SU-DHL-6 (cell line): ENCODE measurements at regions not wholly inside any gene's neighbourhood (a gene's known extent, or its start where the extent isn't known, plus 50 kb on each side); places are given as distances from the start of the nearest gene placed in this dataset.

Experiments
- EZH2phosphoT487 ChIP-seq: fragments of 200-600 bp; sonication (generic), shearing (Covaris generic); conservative IDR thresholded peaks from 2 replicates; pipeline ENCODE4 v1.6.1; 2018; ENCODE audit warnings: mild to moderate bottlenecking, antibody characterized with exemption, low read length, moderate library complexity, mixed read lengths
- TF ChIP-seq, protein P1 (sequence below): fragments of 200-600 bp; sonication (generic); IDR thresholded peaks from one replicate; pipeline ENCODE4 v1.5.1; 2017; ENCODE audit warnings: antibody characterized with exemption, mild to moderate bottlenecking, low read length, moderate library complexity; ENCODE audit not compliant: insufficient read depth, poor library complexity, severe bottlenecking

DNA sequence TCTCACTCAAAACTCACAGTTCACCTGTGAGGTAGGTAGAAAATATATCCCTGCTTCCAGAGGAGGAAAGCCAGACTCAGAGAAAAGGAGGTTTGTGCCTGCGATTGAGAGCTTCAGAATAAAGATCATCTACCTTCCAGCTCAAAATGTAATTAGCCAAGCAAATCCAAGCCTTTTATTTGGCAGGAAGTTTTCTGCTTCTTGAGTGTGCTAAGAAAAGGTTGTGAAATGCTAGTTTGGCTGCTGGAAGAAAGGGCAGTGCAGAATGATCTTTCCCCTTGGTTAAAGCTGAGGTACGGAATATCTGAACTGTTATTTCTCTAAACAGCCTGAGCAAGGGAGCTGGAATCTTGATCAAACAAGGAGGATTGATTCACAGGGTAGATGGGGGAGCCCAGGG is 59.7 kb upstream of the VCX3B start:
- TF ChIP-seq, protein P1, sequence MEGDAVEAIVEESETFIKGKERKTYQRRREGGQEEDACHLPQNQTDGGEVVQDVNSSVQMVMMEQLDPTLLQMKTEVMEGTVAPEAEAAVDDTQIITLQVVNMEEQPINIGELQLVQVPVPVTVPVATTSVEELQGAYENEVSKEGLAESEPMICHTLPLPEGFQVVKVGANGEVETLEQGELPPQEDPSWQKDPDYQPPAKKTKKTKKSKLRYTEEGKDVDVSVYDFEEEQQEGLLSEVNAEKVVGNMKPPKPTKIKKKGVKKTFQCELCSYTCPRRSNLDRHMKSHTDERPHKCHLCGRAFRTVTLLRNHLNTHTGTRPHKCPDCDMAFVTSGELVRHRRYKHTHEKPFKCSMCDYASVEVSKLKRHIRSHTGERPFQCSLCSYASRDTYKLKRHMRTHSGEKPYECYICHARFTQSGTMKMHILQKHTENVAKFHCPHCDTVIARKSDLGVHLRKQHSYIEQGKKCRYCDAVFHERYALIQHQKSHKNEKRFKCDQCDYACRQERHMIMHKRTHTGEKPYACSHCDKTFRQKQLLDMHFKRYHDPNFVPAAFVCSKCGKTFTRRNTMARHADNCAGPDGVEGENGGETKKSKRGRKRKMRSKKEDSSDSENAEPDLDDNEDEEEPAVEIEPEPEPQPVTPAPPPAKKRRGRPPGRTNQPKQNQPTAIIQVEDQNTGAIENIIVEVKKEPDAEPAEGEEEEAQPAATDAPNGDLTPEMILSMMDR = no peak
- TF ChIP-seq EZH2phosphoT487 = no peak
